Tibial nerve (tissue), 3 donors: ENCODE measurements at regions not wholly inside any gene's neighbourhood (a gene's known extent, or its start where the extent isn't known, plus 50 kb on each side); places are given as distances from the start of the nearest gene placed in this dataset.

Source experiments
- CTCF ChIP-seq, 5 experiments: fragments of 200-600 bp in 3 of 5; fragments of 450-650 bp in 2 of 5; sonication (generic) in 3 of 5; IDR thresholded peaks; one replicate each; pipeline ENCODE4 v1.5.1; 2016 to 2019; ENCODE audit warnings: antibody characterized with exemption in 5 of 5, mild to moderate bottlenecking in 3 of 5, moderate library complexity in 2 of 5
- POLR2A ChIP-seq, 2 donors: fragments of 450-650 bp; IDR thresholded peaks; one replicate each; pipeline ENCODE4 v1.6.1; 2017; ENCODE audit warnings: antibody characterized with exemption in 2 of 2, mild to moderate bottlenecking in 2 of 2, moderate library complexity in 2 of 2

- no peak for TF ChIP-seq CTCF (IDR thresholded peaks at IDR 0.05)
- TF ChIP-seq POLR2A (IDR thresholded peaks at IDR 0.05) = no peak
Observed at GRCh38 chr13:97141097-97141496, 81.0 kb upstream of the MBNL2 start.
